SKM-1 (cell line): ENCODE measurements at regions not wholly inside any gene's neighbourhood (a gene's known extent, or its start where the extent isn't known, plus 50 kb on each side); places are given as distances from the start of the nearest gene placed in this dataset.

Source experiments
- DNase-seq: peaks from one replicate; lab custom pipeline; 2025; ENCODE audit not compliant: unreplicated experiment; lab: John Stamatoyannopoulos, UW

DNA sequence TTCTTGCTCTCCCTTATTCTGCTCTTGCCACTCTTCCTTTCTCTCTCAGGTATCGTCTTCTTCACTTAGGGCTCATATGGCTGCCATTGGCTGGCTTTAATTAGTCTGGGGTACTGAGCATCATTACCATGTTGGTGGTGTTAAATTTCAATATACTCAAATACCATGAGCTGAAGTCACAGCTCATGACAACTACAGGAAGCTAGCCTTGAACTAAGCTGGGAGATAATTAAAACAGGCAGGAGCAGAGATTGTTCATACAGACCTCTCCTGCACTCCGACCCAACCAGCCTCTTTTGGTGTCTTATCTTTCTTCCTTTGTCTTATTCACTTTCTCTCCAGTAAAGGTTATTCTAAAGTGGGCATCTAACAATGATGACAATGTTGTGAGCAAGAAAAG lies 130.9 kb upstream of the BLID start:
- DNase-seq, result no peak

DNA sequence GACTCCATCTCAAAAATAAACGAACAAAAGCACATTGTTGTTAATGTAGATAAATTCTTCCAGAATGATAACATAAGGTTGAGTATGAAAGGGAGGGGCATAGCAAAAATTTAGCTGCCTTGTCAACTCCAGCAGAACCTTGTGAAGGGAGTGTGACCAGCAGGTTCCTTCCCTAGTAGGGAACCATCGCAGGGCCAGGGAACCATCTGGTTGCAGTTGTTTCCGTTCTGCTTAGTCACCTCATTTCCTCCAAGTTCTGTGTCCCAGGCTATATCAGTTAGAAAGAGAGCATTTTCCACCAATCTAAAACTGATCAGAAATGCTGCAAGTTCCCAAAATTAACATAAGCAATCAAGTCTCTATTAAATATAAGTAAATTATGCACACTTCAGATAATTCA lies 126.7 kb upstream of the BLID start:
- DNase-seq, result peak; percentile 34

DNA sequence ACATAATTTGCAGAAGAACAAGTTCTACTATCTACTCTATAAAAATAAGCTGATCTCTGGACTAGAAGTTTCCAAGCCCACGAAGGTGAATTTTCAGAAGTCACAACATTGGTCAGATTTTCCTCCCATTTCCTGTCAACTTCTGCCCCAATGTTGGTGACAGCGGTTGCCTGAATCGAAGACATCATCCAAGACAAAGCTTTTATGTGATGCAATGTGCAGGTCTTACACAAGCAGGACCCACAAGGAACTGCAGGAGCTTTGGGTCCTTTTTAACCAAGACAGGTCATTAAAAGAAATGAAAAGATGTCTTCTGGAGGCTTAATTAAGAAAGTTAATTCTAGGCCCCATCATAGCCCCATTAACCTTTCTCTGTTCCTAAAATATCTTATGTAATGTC lies 125.6 kb upstream of the BLID start:
- DNase-seq, result peak; percentile 38

DNA sequence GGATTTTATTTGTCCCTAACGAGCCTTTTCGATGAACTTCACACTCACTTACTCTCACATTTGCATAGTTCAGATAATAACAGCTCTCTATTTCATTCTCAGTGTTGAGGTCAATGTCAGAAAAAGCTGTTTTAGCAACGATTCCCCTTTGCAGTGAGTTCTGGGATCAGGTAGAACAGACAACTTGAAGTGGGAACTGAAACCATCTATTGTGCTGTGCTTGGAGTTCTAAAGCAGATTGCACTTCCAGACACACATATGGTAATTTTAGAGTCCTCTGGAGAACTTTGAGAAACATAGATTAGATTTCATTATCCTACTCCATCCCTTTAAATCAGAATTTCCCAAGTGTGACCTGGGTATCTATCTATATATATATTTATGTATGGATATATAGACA lies 124.6 kb upstream of the BLID start:
- no peak for DNase-seq

DNA sequence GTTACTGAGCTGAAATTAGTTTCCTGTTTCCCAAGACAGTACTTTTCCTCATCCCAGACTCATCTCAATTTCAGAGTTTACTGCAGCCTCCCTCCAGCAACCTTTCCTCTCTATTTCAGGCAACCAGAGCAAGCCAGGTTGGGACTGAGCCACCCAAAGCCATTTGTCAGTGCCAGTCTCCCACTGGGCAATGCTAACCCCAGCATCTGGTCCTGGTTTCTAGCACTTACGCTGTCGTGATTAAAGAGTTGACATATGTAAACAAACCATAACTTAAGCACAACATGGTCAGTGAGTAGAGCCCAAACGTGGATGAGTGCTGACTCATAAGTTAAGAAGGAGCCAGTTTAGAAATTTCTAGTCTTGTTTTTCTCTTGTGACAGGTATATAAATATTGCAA lies 119.6 kb upstream of the BLID start:
- DNase-seq, result no peak

DNA sequence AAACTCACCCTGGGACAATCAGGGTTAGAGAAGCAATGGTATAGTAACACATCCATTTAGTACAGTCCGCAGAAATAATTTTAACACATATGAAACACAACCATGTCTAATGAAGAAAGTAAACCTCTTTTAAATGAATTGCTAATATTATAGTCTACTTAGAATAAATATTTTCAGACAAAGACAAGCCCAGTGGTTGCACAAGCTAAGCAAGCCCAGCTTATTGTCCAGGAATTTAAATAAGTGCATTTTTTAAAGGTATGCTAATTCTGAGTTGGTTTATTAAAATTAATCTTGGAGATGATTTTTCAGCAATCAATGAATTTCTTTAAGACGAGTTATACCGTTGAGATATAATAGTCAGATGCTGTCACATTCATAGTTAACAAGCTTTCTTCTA lies 118.8 kb upstream of the BLID start:
- no peak for DNase-seq

DNA sequence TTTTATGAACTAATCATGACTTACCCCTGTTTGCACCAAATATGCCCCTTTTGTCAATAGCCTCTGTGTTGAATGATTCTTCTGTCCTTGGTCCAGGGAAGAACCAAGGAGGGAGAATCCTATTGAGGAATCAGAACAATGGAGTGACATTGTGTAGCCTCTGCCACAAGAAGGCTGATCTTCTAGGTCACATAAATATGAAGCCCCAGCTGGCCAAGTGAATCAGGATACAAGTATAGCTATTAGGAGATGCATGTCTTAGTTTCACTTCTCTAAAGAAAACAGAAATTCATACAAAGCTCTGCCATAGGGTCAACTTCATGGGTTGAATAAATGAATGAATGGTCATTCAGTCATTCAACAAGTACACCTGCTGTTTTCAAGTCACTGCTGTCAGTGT lies 118.2 kb upstream of the BLID start:
- DNase-seq, result no peak

DNA sequence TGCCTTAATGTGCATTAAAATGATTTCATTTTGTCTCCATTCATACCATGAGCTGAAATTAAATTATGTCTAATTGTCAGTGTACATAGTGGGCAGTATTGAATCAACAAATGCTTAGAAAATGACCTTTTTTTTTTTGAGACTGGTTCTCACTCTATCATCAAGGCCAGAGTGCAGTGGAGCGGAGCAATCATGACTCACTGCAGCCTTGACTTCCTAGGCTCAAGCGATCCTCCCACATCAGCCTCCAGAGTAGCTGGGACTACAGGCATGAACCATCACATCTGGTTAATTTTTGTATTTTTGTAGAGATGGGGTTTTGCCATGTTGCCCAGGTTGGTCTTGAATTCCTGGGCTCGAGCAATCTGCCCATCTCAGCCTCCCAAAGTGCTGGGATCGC lies 117.0 kb upstream of the BLID start:
- no peak for DNase-seq

DNA sequence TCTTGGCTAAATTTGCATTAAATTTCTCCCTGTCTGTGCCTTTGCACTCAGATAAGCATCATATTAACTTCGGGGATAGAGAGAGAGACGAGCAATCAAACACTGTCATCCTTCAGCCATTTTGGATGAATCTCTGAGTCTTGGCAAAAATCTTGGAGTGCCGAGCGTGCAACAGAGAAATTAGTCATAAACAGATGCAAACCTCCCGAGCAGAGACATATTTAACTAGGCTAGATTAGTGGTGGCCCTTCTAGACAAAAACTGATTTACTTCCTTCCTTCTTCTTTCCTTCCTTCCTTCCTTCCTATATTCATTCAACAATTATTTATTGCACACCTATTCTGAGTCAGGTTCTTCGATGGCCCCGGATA lies 114.4 kb upstream of the BLID start:
- DNase-seq, result no peak

DNA sequence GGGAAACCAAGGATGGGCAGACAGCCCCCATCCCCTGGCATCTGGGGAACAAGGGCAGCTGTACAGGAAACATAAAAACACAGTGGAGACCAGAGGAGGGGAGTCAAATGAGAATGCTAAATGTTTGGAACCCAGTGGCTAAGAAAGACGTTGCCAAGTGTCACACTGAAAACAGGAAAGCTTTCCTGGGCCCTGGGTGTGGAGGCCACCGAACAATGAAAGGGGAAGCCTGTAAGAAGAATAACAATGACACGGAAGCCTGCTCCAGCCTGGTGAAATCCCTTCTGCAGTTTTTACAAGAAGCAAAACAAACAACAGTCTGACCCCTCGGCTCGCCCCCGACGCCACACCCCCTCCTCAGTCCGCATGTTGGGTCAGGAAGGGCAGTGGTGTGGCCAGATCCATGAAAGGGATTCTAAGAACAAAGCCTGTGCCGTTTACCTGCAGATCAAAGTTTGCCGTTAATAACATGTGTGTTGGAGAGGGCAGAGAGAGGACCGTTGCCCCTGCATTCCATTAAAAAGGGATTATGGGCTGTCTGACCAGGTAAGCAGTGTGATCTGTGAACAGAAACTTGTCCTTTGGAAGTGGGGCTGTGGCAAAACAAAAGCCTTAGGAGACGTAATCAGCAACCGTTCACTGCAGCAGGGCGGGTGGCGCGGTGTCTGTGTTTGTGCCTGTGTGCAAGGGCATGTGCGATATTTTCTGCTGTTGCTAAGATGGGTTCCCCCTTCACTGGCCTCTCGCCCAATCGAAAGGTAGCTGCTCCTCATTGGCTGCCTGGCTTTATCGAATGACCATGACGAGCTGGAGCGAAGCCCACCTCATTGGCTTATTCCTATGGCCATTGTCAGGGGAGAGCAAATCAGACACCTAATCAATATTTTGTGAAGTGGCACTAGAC lies 113.7 kb upstream of the BLID start:
- DNase-seq, result no peak

DNA sequence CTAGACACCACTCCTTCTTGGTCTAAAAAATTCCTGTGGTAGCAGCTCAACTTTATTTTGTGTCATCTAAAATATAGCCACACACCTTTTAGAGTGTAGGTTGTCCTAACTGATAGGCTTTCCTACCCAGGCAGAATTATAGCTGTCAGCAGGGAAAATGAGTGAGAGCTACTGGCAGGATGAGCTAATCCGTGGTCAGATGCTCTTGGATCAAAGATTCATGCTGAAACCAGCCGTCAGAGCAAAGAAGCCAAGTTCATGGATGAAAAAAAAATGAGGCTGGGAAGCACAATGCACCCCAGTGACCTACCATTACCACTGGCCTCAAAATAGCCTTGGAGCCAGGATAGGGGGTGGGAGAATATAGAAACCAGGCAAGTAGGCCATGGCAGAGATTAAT lies 113.1 kb upstream of the BLID start:
- DNase-seq, result no peak

DNA sequence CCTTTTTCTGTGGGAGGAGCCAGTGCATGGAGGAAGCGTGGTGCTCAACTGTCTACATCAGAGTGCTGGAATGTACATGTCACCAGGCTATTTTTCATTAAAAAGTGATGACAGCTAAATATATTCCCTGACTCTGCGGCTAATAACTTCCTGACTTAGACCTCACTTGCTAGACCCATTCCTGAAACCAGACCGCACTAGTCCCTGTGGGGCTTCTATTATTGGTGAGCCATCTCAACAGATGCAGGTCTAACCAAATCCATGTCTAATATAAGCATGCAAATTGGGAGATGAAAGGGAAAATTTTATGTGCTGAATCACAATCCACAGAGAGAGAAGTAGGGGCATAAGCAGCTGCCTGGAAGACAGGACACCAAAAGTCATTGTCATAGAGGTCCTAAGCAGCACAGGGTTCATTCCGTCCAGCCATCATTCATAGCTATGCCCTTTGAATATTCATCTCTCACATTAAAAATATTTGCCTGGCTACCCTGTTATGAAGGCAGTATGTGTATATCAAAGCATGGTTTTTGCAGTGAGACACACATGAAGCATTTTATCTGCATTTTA lies 110.9 kb upstream of the BLID start:
- no peak for DNase-seq

DNA sequence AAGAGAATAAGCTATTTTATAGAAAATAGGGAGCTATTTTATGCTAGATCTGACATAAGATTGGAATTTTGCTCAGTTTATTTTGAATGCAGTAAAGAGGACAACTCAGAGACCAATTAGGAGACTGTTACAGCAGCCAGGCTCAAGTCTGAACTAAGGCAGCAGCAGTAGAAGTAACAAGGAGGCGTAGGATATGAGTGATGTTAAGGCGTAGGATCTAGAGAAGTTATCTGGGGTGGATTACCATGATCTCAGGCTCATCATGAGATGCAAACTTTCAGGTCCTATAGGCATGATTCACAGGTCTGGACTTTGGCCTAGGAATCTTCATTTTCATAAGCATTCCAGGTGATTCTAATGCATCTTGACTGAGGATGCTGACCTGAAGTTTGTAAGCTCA lies 108.9 kb upstream of the BLID start:
- DNase-seq, result no peak

DNA sequence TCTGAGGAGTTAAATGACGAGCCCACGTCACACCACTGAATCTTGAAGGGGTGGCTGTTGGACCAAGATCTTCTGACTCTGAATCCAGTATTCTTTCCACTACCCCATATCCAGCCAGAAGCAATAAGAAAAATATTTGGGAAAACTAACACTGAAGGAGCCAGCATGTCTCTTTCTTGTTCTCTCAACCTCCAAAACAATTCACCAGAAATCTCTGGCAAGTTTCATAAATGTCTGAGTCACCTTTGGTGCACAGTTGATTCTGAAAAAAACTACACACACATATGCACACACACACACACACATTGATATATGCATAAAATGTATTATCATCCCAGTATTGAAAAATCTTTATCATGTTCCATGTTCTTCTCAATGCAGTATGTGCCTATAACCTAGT lies 104.3 kb upstream of the BLID start:
- DNase-seq, result no peak

DNA sequence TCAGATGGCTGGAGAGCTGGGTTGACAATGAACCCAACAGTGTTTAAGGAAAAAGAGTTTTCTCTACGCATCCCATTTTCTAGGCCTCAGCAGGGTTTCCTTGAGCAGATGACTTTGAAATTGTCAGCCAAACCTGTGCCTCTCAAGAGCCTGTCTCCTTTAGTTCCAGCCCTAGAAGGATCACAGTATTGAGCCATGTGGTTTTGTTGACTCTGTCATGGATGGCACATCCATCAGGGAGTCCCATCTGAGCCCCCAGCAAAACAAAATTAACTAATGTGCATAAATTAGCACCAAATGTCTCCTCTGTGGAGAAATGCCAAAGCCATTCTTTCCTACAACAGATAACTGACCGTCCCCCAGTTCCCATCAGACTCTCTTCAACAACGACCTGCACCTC lies 103.8 kb upstream of the BLID start:
- DNase-seq, result no peak

DNA sequence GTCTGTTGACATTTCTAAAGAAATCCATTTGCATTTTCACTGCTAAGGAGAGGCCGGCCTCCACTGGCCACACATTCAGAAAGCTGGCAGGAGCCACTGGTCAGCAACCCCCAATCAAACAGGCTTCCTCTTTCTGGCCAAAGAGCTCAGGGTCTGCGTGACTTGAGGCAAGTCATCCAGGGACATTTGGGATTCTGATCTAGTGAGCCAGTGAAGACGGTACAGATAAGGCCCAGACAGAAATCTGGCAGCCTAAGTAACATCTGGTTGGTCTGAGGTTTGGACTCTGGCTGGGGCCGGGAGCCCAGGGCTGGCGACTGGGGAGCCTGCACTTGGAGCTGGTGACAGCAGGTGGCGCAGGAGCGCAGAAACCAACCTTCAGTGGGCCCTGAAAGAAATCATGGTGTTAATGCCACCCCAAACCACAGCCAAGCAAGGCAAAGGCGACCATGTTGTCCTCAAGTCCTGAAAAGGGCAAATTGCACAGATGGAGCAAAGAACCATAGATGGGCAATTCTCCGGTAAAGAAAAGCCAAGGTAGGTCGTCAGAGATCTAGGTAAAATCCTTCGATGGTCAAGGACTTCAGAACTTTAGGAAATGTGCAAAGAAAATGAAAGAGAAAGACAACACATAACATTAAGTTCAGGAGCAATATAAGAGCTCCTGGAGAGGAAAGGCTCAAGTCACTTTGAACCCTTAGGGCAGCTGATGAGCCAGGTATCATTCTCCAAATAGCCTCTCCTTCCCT lies 99.4 kb upstream of the BLID start:
- DNase-seq, result peak; percentile 16

DNA sequence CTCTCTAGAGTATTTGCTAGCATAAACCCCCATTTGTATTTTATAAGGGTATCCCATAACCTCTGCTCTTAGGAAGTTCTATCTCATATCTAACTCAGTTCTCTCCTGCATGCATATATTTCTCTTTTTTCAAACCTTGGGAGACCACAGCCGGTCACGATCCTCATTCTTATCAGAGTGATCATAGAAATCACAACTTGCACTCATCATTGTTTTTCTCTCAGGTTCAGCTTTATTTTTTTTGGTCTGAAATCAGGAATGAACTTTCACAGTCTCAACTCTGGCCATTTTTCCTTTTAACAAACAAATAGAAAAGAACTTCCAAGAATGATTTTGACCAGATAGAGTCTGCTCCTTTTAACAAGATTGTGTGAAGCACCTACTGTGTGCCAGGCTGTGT lies 98.6 kb upstream of the BLID start:
- no peak for DNase-seq

DNA sequence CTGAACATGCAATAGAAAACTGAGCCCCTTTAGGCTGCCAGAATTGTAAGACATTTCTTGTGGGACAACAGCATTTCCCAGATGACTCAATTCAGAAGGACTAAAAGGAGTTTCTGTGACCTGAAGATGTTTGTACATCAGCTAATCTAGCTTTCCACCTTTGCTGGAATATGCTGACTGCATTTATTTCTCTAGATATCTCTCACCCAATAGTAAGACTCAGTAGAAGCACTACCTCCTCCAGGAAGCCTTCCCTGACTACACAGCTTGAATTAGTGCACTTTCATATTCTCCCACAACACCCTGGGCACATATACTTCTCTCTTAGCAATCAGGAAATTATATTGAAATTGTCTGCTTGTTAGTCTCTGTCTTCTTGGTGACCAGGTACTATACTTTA lies 98.1 kb upstream of the BLID start:
- no peak for DNase-seq

DNA sequence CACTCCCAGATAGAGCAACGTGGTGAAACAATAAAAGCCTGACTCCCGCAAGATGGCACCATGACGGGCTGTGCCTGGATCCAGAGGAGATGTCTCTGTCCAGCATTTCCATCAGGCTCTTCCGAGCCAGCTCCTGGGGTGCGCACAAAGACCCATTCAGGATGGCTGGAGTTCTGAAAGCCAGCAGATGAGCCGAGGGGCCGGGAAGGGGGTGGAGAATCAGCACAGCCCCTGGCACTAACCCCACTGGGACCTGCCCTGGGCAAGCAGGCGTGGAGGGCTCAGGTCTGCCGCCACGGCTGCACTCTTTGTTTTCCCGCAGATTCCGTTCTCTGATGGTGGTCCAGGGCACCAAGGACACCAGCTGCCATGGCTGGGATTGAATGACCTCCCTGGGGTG lies 97.2 kb upstream of the BLID start:
- no peak for DNase-seq

DNA sequence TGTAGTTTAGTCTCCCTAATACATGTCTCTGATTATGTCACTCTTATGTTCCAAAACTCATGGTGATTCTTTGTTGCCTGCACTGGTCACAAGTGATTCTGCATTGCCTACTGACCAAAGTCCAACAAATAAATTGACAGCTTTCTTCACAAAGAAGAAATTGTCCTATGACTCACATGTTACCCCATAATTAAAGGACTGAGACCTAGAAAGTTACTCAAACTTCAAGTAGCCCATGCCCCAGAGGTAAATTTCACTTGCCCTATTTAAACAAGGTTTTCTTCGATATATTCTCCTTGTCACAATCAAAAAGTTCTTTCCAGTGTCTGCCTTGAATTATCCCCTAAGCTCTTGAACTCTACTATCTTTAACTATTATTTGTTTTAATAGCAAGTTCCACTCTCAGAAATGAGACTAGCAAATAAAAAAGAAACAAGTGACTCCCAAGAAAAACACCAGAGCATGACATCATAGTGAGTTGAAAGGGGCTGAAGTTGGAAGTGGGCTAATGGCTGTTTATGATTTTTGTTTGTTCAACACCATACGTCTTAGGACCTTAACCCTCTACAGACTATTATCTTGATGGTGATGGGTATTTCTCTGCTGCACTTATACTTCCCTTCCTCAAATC lies 94.5 kb upstream of the BLID start:
- no peak for DNase-seq

DNA sequence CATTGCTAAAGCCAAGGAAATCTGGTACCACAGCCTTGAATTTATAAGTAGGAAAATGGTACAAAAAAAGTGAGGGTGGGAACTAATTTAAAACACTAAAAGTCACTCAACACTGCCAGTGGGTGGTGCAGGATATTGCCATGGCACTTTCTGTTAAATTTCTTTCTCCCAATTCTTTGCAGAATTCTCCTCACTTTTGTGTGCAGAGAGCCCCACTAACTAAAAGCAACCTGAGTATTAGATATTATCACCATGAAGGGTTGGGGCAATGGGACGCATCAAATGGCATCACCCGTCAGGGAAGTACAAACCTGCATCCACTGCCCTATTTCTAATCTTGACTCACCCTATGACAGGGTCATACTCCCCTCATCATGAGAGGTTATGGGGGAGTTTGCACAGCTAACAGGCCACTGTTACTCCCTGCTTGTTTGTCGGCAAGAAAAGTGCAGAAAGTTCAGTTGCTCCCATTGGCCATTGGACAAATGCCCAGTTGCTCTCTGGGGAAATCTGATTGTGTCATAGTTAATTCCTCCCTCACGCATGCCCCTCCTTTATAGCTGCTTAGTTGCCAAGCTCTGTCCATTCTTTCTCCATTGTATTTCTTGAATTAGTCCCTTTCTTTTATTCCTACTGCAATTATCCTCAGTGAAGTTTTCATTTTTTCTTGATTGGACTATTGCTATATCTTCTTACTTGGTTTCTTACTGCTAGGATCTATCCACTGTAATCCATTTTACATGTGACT lies 93.8 kb upstream of the BLID start:
- no peak for DNase-seq
